Duodenal mucosa (tissue), 2 donors: ENCODE measurements at regions not wholly inside any gene's neighbourhood (a gene's known extent, or its start where the extent isn't known, plus 50 kb on each side); places are given as distances from the start of the nearest gene placed in this dataset.
"Not testable (repeated sequence)": the region's sequence is repeated elsewhere in the genome, so short reads cannot be mapped to it uniquely, and the experiment has no call there.

Source experiments
- H3K27ac ChIP-seq: one replicate; pipeline ENCODE4 v1.7.0; 2013; ENCODE audit warnings: low read depth, low read length
- H3K27me3 ChIP-seq, 2 donors: one replicate each; pipeline ENCODE4 v1.7.0; 2013; ENCODE audit warnings: low read length in 2 of 2, control low read depth in 1 of 2; ENCODE audit not compliant: insufficient read depth in 2 of 2, control insufficient read depth in 1 of 2
- H3K36me3 ChIP-seq, 2 donors: one replicate each; pipeline ENCODE4 v1.7.0; 2013; ENCODE audit warnings: low read length in 2 of 2, control low read depth in 1 of 2; ENCODE audit not compliant: insufficient read depth in 2 of 2, control insufficient read depth in 1 of 2
- H3K4me1 ChIP-seq, 2 donors: one replicate each; pipeline ENCODE4 v1.7.0; 2013; ENCODE audit warnings: low read length in 2 of 2, control low read depth in 1 of 2; ENCODE audit not compliant: insufficient read depth in 2 of 2, control insufficient read depth in 1 of 2
- H3K4me3 ChIP-seq, 2 donors: one replicate each; pipeline ENCODE4 v1.7.0; 2013; ENCODE audit warnings: low read length in 2 of 2, low read depth in 1 of 2
- H3K9ac ChIP-seq, 2 donors: one replicate each; pipeline ENCODE4 v1.7.0; 2013; ENCODE audit warnings: low read length in 2 of 2, low read depth in 1 of 2
- H3K9me3 ChIP-seq, 2 donors: one replicate each; pipeline ENCODE4 v1.7.0; 2013; ENCODE audit warnings: low read length in 2 of 2, control low read depth in 1 of 2; ENCODE audit not compliant: control insufficient read depth in 1 of 2

DNA sequence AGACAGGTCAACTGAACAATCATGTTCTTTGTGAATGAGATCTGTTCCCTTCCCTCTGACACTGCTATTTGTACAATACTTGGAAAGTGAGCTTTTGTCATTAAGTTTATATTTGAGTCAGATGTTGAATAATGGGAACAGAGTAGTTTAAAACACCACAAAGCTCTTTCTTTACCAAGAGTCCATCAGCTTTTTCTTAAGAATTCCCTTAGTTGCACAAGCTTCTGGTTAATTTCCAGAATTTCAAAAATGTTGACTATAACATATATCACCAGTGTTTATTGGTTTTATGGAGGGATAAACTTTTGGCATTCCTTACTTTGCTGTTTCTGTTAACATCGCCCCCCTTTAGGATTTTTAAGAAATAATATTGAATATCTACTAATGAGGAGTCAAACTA lies 403.7 kb downstream of the CCDC85A start:
- Histone ChIP-seq H3K36me3 (no peaks in the 10 kb centered on the region), H3K9ac (no peak overlapping the region), H3K27ac (no peak overlapping the region), H3K27me3 (no peaks in the 10 kb centered on the region), H3K4me3 (no peak overlapping the region), H3K4me1 (no peaks in the 10 kb centered on the region), H3K9me3 (no peaks in the 10 kb centered on the region)

DNA sequence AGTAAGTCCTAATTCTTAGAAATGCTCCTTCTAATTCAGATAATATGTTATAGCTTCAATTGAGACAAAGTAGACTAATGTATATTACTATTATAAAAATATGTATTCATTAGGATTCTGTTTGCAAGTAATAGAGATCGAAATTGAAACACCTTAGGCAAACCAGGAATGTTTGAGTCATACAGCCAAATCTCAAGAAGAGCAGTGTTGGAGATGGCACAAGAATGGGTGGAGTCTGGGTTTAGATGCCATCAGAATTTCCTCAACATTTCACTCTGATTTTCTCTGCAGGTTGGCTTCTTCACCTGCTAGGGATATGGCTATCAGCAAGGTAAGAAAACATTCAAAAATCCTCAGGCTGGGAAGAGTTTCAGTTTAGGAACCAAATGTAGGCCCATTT lies 405.4 kb downstream of the CCDC85A start:
- Histone ChIP-seq H3K9me3 (no peaks in the 10 kb centered on the region), H3K36me3 (no peaks in the 10 kb centered on the region), H3K4me3 (no peak overlapping the region), H3K9ac (no peak overlapping the region), H3K4me1 (no peaks in the 10 kb centered on the region), H3K27ac (no peak overlapping the region), H3K27me3 (no peaks in the 10 kb centered on the region)

DNA sequence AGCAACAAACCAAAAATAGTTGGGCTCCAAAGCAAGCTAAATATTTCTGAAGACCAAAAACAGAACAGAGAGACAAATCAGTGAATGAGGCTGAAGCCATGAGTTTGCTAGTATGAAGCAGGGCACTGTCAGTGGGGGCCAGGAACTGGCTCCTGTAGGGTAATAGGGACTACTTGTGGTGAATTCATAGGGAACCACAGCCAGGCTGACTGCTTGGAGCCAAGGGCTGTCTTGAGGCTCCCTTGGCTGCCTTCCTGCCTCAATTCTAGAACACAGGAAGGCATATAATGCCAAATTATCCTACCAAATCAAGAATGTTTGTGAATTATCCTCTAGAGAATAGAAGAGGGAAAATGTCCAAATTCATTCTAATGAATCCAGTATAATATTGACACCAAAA lies 406.0 kb downstream of the CCDC85A start:
- H3K9ac ChIP-seq: no peak overlapping the region
- H3K9me3 ChIP-seq: no peaks in the 10 kb centered on the region
- no peak overlapping the region for H3K4me3 ChIP-seq
- no peaks in the 10 kb centered on the region for H3K27me3 ChIP-seq
- no peaks in the 10 kb centered on the region for H3K36me3 ChIP-seq
- no peaks in the 10 kb centered on the region for H3K4me1 ChIP-seq
- H3K27ac ChIP-seq: no peak overlapping the region

DNA sequence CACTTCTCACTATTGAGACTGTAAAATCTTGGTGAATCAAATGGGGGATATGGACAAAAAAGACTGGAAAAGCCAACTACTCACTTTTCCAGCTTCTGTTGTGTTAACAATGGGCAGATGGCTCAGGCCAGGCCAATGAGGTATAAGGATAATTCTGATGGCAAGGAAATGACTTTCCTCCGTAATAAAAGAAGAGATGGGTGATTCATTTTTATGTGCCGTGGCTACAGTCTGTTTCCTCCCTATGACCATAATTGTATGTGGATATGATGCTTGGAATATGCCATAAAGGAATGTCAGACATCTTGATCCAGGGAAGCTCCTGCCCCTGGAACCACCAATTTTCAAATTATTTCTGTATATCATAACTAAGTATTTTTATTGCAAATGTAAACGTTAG lies 406.8 kb downstream of the CCDC85A start:
- no peaks in the 10 kb centered on the region for H3K27me3 ChIP-seq
- no peaks in the 10 kb centered on the region for H3K9me3 ChIP-seq
- H3K4me1 ChIP-seq: no peaks in the 10 kb centered on the region
- H3K27ac ChIP-seq: no peak overlapping the region
- H3K4me3 ChIP-seq: no peak overlapping the region
- no peak overlapping the region for H3K9ac ChIP-seq
- H3K36me3 ChIP-seq: no peaks in the 10 kb centered on the region

DNA sequence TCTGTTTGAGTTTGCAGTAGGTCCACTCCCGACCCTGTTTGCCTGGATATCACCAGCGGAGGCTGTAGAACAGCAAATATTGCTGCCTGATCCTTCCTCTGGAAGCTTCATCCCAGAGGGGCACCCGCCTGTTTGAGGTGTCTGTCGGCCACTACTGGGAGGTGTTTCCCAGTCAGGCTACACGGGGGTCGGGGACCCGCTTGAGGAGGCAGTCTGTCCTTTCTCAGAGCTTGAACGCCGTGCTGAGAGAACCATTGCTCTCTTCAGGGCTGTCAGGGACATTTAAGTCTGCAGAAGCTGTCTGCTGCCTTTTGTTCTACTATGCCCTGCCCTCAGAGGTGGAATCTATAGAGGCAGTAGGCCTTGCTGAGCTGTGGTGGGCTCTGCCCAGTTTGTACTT lies 422.3 kb downstream of the CCDC85A start:
- H3K27me3 ChIP-seq, H3K4me1 ChIP-seq, H3K9ac ChIP-seq, H3K27ac ChIP-seq, H3K4me3 ChIP-seq, H3K36me3 ChIP-seq, H3K9me3 ChIP-seq: not testable (repeated sequence)

DNA sequence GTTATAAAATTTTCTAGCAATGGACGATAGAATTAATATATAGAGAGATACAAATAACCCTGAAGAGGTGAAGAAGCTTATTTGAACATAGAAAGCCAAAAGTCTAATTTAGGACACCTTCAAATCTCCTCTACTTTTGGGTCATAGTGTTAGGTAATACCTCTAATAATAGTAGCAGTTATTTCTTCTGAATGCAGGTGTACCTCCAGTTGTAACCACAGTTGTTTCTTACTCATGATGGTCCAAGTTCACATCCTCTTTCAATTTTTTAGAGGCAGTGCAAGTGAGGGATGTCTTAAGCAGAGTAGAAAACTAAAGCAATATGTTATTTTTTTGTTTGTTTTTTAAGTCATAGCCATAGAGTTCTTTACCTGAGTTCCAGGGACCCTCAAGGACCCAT lies 429.5 kb downstream of the CCDC85A start:
- no peak overlapping the region for H3K4me3 ChIP-seq
- H3K4me1 ChIP-seq: no peaks in the 10 kb centered on the region
- no peak overlapping the region for H3K27ac ChIP-seq
- no peak overlapping the region for H3K9ac ChIP-seq
- H3K27me3 ChIP-seq: no peaks in the 10 kb centered on the region
- H3K9me3 ChIP-seq: no peaks in the 10 kb centered on the region
- H3K36me3 ChIP-seq: no peaks in the 10 kb centered on the region

DNA sequence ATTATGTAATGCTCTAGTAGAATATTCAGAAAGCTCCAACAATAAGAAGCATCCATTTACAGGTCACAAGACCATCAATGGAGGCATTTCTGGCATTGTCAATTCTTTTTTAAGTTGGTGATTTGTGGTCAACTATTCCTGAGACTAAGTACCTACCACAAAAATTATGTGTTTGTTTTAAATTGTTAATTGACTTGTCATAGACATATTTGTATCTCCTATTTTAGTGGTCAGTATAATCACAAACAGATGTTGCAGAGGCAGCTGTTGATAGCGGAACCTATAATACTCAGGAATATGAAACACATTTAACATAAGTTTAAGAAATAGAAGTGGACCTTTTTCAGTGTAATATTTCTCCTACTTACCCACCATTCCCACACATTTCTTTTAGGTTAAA lies 430.1 kb downstream of the CCDC85A start:
- no peaks in the 10 kb centered on the region for H3K36me3 ChIP-seq
- H3K4me3 ChIP-seq: no peak overlapping the region
- no peaks in the 10 kb centered on the region for H3K27me3 ChIP-seq
- no peaks in the 10 kb centered on the region for H3K4me1 ChIP-seq
- H3K27ac ChIP-seq: no peak overlapping the region
- H3K9me3 ChIP-seq: no peaks in the 10 kb centered on the region
- H3K9ac ChIP-seq: no peak overlapping the region

DNA sequence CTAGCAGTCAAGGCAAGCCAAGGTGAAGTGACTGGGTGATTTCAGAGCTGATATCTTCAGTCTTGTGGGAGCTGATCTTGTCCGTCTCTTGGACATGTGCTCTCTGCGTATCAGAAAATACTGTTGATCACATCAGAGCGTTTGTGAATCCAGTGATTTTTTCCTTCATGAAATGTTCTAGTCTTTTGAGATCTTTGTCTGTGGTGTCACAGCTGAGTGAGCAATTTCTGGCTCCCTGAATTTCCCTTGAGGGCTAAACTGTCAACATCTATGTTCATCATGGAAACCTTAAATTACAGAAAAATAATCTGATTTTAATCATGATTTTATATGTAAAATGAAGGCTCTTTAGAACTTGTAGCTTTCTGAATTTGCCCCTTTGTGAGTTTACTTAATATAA lies 432.0 kb downstream of the CCDC85A start:
- Histone ChIP-seq H3K9ac (no peak overlapping the region), H3K27me3 (no peaks in the 10 kb centered on the region), H3K4me1 (no peaks in the 10 kb centered on the region), H3K4me3 (no peak overlapping the region), H3K36me3 (no peaks in the 10 kb centered on the region), H3K9me3 (no peaks in the 10 kb centered on the region), H3K27ac (no peak overlapping the region)

DNA sequence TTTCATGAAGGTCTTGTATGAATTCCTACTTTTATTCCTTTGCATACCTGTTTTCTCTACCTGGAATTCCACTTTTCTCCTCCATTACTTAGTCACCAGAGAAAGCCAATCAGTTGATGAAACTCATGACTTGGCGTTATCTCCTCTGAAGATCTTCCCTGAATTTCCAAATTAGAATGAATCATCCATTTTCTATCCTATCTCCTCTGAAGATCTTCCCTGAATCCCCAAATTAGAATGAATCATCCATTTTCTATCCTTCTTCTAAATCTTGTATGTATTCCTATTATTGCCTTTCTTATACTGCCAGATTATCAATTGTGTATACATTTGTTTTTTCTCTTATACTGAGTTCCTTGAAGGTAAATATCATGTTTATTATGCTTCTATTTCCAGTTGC lies 440.4 kb downstream of the CCDC85A start:
- no peaks in the 10 kb centered on the region for H3K27me3 ChIP-seq
- no peaks in the 10 kb centered on the region for H3K36me3 ChIP-seq
- no peaks in the 10 kb centered on the region for H3K4me1 ChIP-seq
- H3K9ac ChIP-seq: no peak overlapping the region
- no peak overlapping the region for H3K4me3 ChIP-seq
- H3K27ac ChIP-seq: no peak overlapping the region
- H3K9me3 ChIP-seq: no peaks in the 10 kb centered on the region

DNA sequence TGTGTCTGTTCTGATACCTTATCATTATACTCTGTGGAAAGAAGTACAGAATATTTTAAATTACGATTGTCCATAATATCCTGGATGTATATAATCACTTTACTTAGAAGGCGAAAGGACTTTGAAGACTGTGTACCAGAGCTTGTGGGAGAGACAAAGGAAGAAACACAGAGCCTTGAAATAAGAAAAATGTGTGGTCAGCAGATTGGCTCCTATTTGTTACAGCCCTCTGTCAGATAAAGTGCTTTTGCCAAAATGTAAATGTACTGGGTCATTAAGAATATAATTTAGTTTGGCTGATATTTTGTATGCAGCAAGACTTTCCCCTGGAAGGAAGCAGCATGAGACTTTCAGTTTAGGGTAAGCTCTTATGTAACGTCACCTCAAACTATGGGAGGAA lies 443.1 kb downstream of the CCDC85A start:
- no peak overlapping the region for H3K27ac ChIP-seq
- H3K4me1 ChIP-seq: no peaks in the 10 kb centered on the region
- H3K36me3 ChIP-seq: no peaks in the 10 kb centered on the region
- H3K27me3 ChIP-seq: no peaks in the 10 kb centered on the region
- no peak overlapping the region for H3K9ac ChIP-seq
- H3K4me3 ChIP-seq: no peak overlapping the region
- H3K9me3 ChIP-seq: no peaks in the 10 kb centered on the region

DNA sequence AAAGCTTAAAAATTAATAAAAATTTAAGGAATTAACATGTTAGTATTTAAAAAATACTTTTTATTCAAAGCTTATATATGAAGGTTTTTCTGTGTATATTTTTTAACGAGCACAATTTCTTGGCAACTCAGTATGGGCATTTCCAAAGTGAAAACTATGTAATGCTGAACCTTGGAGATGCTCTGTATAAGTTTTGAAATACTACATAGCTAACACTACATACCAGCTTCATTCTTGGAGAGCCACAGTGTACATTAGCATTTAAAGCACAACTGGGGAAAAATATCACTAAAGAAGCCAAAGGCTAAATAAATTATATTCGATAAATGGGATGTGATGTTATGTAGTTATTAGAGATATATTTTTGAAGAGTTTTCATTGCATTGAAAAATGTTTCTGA lies 446.5 kb downstream of the CCDC85A start:
- no peaks in the 10 kb centered on the region for H3K27me3 ChIP-seq
- H3K9ac ChIP-seq: no peak overlapping the region
- H3K36me3 ChIP-seq: no peaks in the 10 kb centered on the region
- H3K4me1 ChIP-seq: no peaks in the 10 kb centered on the region
- no peaks in the 10 kb centered on the region for H3K9me3 ChIP-seq
- no peak overlapping the region for H3K27ac ChIP-seq
- H3K4me3 ChIP-seq: no peak overlapping the region
